PFSK-1 (cell line): ENCODE measurements at regions not wholly inside any gene's neighbourhood (a gene's known extent, or its start where the extent isn't known, plus 50 kb on each side); places are given as distances from the start of the nearest gene placed in this dataset.

Experiments
- FOXP2 ChIP-seq: optimal IDR thresholded peaks from 2 replicates; pipeline ENCODE3; 2011; ENCODE audit warnings: borderline replicate concordance, control low read depth, inconsistent platforms; ENCODE audit not compliant: insufficient read depth; ENCODE audit errors: extremely low read length, extremely low read depth
- POLR2AphosphoS5 ChIP-seq: IDR thresholded peaks from 2 replicates; pipeline ENCODE4 v1.6.1; 2012; ENCODE audit warnings: low read depth, mild to moderate bottlenecking, control low read depth, low read length, moderate library complexity
- REST ChIP-seq, 2 experiments: IDR thresholded peaks; 2 replicates each; pipeline versions ENCODE4 v1.6.1 to v1.8.0; 2011 to 2012; ENCODE audit warnings: low read depth in 2 of 2, low read length in 2 of 2, control low read depth in 1 of 2, inconsistent platforms in 1 of 2, mild to moderate bottlenecking in 1 of 2, moderate library complexity in 1 of 2; ENCODE audit not compliant: insufficient read depth in 1 of 2
- SIN3A ChIP-seq: IDR thresholded peaks from 2 replicates; pipeline ENCODE4 v1.6.1; 2012; ENCODE audit warnings: mild to moderate bottlenecking, low read length, moderate library complexity, borderline replicate concordance; ENCODE audit not compliant: insufficient read depth
- TAF1 ChIP-seq: IDR thresholded peaks from 2 replicates; pipeline ENCODE4 v1.6.1; 2012; ENCODE audit warnings: low read length, control low read depth, borderline replicate concordance; ENCODE audit not compliant: insufficient read depth

GRCh38 chrX:38993500-38993899 is 192.2 kb downstream of the MID1IP1 start:
- no peak for TF ChIP-seq REST (IDR thresholded peaks at IDR 0.05; ENCODE audit: insufficient read depth in 1 of 2, low read depth in 2 of 2, low read length in 2 of 2)
- TF ChIP-seq SIN3A: no peak
- no peak for TF ChIP-seq TAF1
- TF ChIP-seq FOXP2: no peak

GRCh38 chrX:38999099-38999498 is 197.8 kb downstream of the MID1IP1 start:
- TF ChIP-seq POLR2AphosphoS5: no peak
- TF ChIP-seq FOXP2: no peak
- TF ChIP-seq REST (IDR thresholded peaks at IDR 0.05; ENCODE audit: insufficient read depth in 1 of 2, low read depth in 2 of 2, low read length in 2 of 2): no peak
- TF ChIP-seq SIN3A: no peak
- no peak for TF ChIP-seq TAF1

- TF ChIP-seq FOXP2 (no peak), TAF1 (no peak), POLR2AphosphoS5 (no peak), REST (IDR thresholded peaks at IDR 0.05; ENCODE audit: insufficient read depth in 1 of 2, low read depth in 2 of 2, low read length in 2 of 2) (no peak), SIN3A (no peak)
Measured at GRCh38 chrX:38999967-39000745, 198.9 kb downstream of the MID1IP1 start.

GRCh38 chrX:39000802-39001201 is 199.5 kb downstream of the MID1IP1 start:
- TF ChIP-seq SIN3A (no peak), REST (IDR thresholded peaks at IDR 0.05; ENCODE audit: insufficient read depth in 1 of 2, low read depth in 2 of 2, low read length in 2 of 2) (no peak), TAF1 (no peak), POLR2AphosphoS5 (no peak), FOXP2 (no peak)

- TF ChIP-seq FOXP2: no peak
- TF ChIP-seq TAF1: no peak
- no peak for TF ChIP-seq REST (IDR thresholded peaks at IDR 0.05; ENCODE audit: insufficient read depth in 1 of 2, low read depth in 2 of 2, low read length in 2 of 2)
- no peak for TF ChIP-seq SIN3A
- TF ChIP-seq POLR2AphosphoS5: no peak
Measured at GRCh38 chrX:39002466-39002865, 201.2 kb downstream of the MID1IP1 start.
